Mesendoderm (in vitro differentiated cells): ENCODE measurements at regions not wholly inside any gene's neighbourhood (a gene's known extent, or its start where the extent isn't known, plus 50 kb on each side); places are given as distances from the start of the nearest gene placed in this dataset.

Source experiments
- DNase-seq: peaks from one replicate; pipeline ENCODE4 v3.0.0; 2013
- H2AK5ac ChIP-seq: 2 replicates; pipeline ENCODE4 v1.6.1; 2013; ENCODE audit warnings: low read length, inconsistent platforms
- H2BK120ac ChIP-seq: 2 replicates; pipeline ENCODE4 v1.6.1; 2013; ENCODE audit warnings: low read depth, mild to moderate bottlenecking, low read length, moderate library complexity, mixed read lengths
- H2BK15ac ChIP-seq: replicated peaks from 2 replicates; pipeline ENCODE4 v1.6.1; 2013; ENCODE audit warnings: low read depth, mild to moderate bottlenecking, moderate library complexity
- H2BK5ac ChIP-seq: 2 replicates; pipeline ENCODE4 v1.6.1; 2013; ENCODE audit warnings: low read length, inconsistent platforms
- H3K18ac ChIP-seq: 2 replicates; pipeline ENCODE4 v1.6.1; 2013; ENCODE audit warnings: mild to moderate bottlenecking, low read length, mixed read lengths
- H3K23ac ChIP-seq: one replicate; pipeline ENCODE4 v1.6.1; 2013; ENCODE audit warnings: low read length
- H3K27ac ChIP-seq: 2 replicates; pipeline ENCODE4 v1.5.1; 2013; ENCODE audit warnings: low read depth, mild to moderate bottlenecking, inconsistent platforms, low read length, moderate library complexity
- H3K27me3 ChIP-seq: 2 replicates; pipeline ENCODE4 v1.6.1; 2013; ENCODE audit warnings: low read length, control low read depth, mild to moderate bottlenecking, inconsistent platforms; ENCODE audit not compliant: insufficient read depth, poor library complexity
- H3K36me3 ChIP-seq: 2 replicates; pipeline ENCODE4 v1.6.1; 2013; ENCODE audit warnings: low read length, inconsistent platforms; ENCODE audit not compliant: control insufficient read depth, insufficient read depth
- H3K4ac ChIP-seq: one replicate; pipeline ENCODE4 v1.6.1; 2013; ENCODE audit warnings: low read depth, mild to moderate bottlenecking, low read length, moderate library complexity
- H3K4me1 ChIP-seq: 2 replicates; pipeline ENCODE4 v1.6.1; 2013; ENCODE audit warnings: low read depth, low read length, inconsistent platforms; ENCODE audit not compliant: control insufficient read depth
- H3K4me2 ChIP-seq: 2 replicates; pipeline ENCODE4 v1.6.1; 2013; ENCODE audit warnings: low read length
- H3K4me3 ChIP-seq: 2 replicates; pipeline ENCODE4 v1.5.1; 2013; ENCODE audit warnings: mild to moderate bottlenecking, low read length
- H3K56ac ChIP-seq: one replicate; pipeline ENCODE4 v1.6.1; 2013; ENCODE audit warnings: low read length
- H3K79me1 ChIP-seq: 2 replicates; pipeline ENCODE4 v1.6.1; 2013; ENCODE audit warnings: low read length, inconsistent platforms
- H3K79me2 ChIP-seq: 2 replicates; pipeline ENCODE4 v1.6.1; 2013; ENCODE audit warnings: mild to moderate bottlenecking, low read length; ENCODE audit not compliant: control insufficient read depth, insufficient read depth
- H3K9ac ChIP-seq: 2 replicates; pipeline ENCODE4 v1.6.1; 2013; ENCODE audit warnings: low read length, inconsistent platforms
- H4K5ac ChIP-seq: one replicate; pipeline ENCODE4 v1.6.1; 2013; ENCODE audit warnings: low read length
- H4K8ac ChIP-seq: one replicate; pipeline ENCODE4 v1.6.1; 2013; ENCODE audit warnings: low read depth, mild to moderate bottlenecking, control low read depth, low read length, moderate library complexity
- WGBS: extraction: QIAGEN DNeasy Blood & Tissue Kit; methylation state at CpG from one replicate; pipeline ENCODE4 v1.1.7; 2013; ENCODE audit warnings: low lambda C conversion rate, missing lambda C conversion rate; ENCODE audit not compliant: insufficient coverage; ENCODE audit errors: extremely low coverage; 5-methylcytosine and 5-hydroxymethylcytosine counted together

GRCh38 chr20:60764771-60765170, 487.3 kb upstream of the CDH4 start:
- Histone ChIP-seq H2BK5ac (no peak overlapping the region), H3K56ac (no peak overlapping the region), H2BK15ac (no peak overlapping the region), H3K27me3 (no peaks in the 10 kb centered on the region), H2BK120ac (no peak overlapping the region), H3K79me2 (no peaks in the 10 kb centered on the region), H3K4me2 (no peak overlapping the region), H3K36me3 (no peaks in the 10 kb centered on the region), H3K18ac (no peak overlapping the region), H3K4me3 (no peak overlapping the region), H3K4me1 (no peaks in the 10 kb centered on the region), H2AK5ac (no peak overlapping the region), H3K4ac (no peak overlapping the region), H4K5ac (no peak overlapping the region), H3K79me1 (no peaks in the 10 kb centered on the region), H4K8ac (no peak overlapping the region), H3K27ac (no peak overlapping the region), H3K23ac (no peak overlapping the region), H3K9ac (no peak overlapping the region)
- WGBS: no CpG with 5 or more reads among the region's 9 CpGs
- DNase-seq: no peak

GRCh38 chr20:60765821-60766403, 486.1 kb upstream of the CDH4 start:
- no peak overlapping the region for H4K8ac ChIP-seq
- H3K27me3 ChIP-seq: no peaks in the 10 kb centered on the region
- no peak overlapping the region for H4K5ac ChIP-seq
- H3K4me1 ChIP-seq: no peaks in the 10 kb centered on the region
- H2BK120ac ChIP-seq: no peak overlapping the region
- no peak for DNase-seq
- no peak overlapping the region for H3K9ac ChIP-seq
- WGBS: no CpG with 5 or more reads among the region's 10 CpGs
- H3K4me2 ChIP-seq: no peak overlapping the region
- H3K18ac ChIP-seq: no peak overlapping the region
- no peak overlapping the region for H3K27ac ChIP-seq
- H3K79me2 ChIP-seq: no peaks in the 10 kb centered on the region
- H3K4ac ChIP-seq: no peak overlapping the region
- H3K36me3 ChIP-seq: no peaks in the 10 kb centered on the region
- H3K79me1 ChIP-seq: no peaks in the 10 kb centered on the region
- no peak overlapping the region for H3K23ac ChIP-seq
- H3K4me3 ChIP-seq: no peak overlapping the region
- H2AK5ac ChIP-seq: no peak overlapping the region
- no peak overlapping the region for H2BK15ac ChIP-seq
- no peak overlapping the region for H2BK5ac ChIP-seq
- no peak overlapping the region for H3K56ac ChIP-seq

GRCh38 chr20:60768216-60768615, 483.8 kb upstream of the CDH4 start:
- no peaks in the 10 kb centered on the region for H3K79me1 ChIP-seq
- no peak overlapping the region for H3K4me3 ChIP-seq
- no peak overlapping the region for H2BK15ac ChIP-seq
- H3K36me3 ChIP-seq: no peaks in the 10 kb centered on the region
- DNase-seq: no peak
- H2BK120ac ChIP-seq: no peak overlapping the region
- no peak overlapping the region for H3K4ac ChIP-seq
- no peak overlapping the region for H2AK5ac ChIP-seq
- no peaks in the 10 kb centered on the region for H3K79me2 ChIP-seq
- no CpG with 5 or more reads among the region's 1 CpG for WGBS
- H4K8ac ChIP-seq: no peak overlapping the region
- no peak overlapping the region for H3K56ac ChIP-seq
- H3K4me1 ChIP-seq: no peaks in the 10 kb centered on the region
- no peak overlapping the region for H3K27ac ChIP-seq
- H3K18ac ChIP-seq: no peak overlapping the region
- no peak overlapping the region for H3K23ac ChIP-seq
- no peak overlapping the region for H2BK5ac ChIP-seq
- H3K9ac ChIP-seq: no peak overlapping the region
- no peak overlapping the region for H4K5ac ChIP-seq
- H3K4me2 ChIP-seq: no peak overlapping the region
- H3K27me3 ChIP-seq: no peaks in the 10 kb centered on the region

GRCh38 chr20:60780388-60781025, 471.6 kb upstream of the CDH4 start:
- Histone ChIP-seq H3K4me2 (no peak overlapping the region), H3K79me1 (no peaks in the 10 kb centered on the region), H3K36me3 (no peaks in the 10 kb centered on the region), H2BK15ac (no peak overlapping the region), H2BK120ac (no peak overlapping the region), H3K4ac (no peak overlapping the region), H3K56ac (no peak overlapping the region), H3K27me3 (no peaks in the 10 kb centered on the region), H3K4me1 (no peaks in the 10 kb centered on the region), H4K8ac (no peak overlapping the region), H3K4me3 (no peak overlapping the region), H3K18ac (no peak overlapping the region), H2BK5ac (no peak overlapping the region), H3K23ac (no peak overlapping the region), H3K9ac (no peak overlapping the region), H3K27ac (no peak overlapping the region), H3K79me2 (no peaks in the 10 kb centered on the region), H4K5ac (no peak overlapping the region), H2AK5ac (no peak overlapping the region)
- no peak for DNase-seq
- no CpG with 5 or more reads among the region's 6 CpGs for WGBS

DNA sequence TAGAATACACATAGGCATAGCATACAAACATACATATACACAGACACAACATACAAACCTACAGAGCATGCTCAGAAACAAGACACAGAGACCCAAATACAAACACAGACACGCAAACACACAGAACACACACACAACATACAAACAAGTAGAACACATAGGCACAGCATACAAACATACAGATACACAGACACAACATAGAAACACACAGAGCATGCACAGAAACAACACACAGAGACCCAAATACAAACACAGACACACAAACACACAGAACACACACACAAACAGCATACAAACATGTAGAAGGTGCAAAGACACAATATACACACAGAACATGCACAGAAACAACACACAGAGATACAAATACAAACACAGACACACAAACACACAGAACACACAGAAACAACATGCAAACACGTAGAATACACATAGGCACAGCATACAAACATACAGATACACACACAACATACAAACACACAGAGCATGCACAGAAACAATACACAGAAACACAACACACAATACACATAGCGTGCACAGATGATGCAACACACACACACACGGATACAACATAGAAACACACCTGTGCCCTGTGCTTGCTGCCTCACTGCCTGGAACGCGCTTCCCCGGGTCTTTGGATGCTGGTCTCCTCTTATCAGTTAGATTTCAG, 469.0 kb upstream of the CDH4 start:
- H2AK5ac ChIP-seq: no peak overlapping the region
- no peak overlapping the region for H3K4ac ChIP-seq
- DNase-seq: no peak
- no peaks in the 10 kb centered on the region for H3K27me3 ChIP-seq
- H4K8ac ChIP-seq: no peak overlapping the region
- no peak overlapping the region for H2BK120ac ChIP-seq
- H3K27ac ChIP-seq: no peak overlapping the region
- H3K4me3 ChIP-seq: no peak overlapping the region
- no peak overlapping the region for H2BK15ac ChIP-seq
- no peak overlapping the region for H2BK5ac ChIP-seq
- H3K36me3 ChIP-seq: no peaks in the 10 kb centered on the region
- H3K56ac ChIP-seq: no peak overlapping the region
- no peaks in the 10 kb centered on the region for H3K4me1 ChIP-seq
- no peak overlapping the region for H4K5ac ChIP-seq
- H3K9ac ChIP-seq: no peak overlapping the region
- no peaks in the 10 kb centered on the region for H3K79me2 ChIP-seq
- no peaks in the 10 kb centered on the region for H3K79me1 ChIP-seq
- no peak overlapping the region for H3K4me2 ChIP-seq
- no peak overlapping the region for H3K18ac ChIP-seq
- no CpG with 5 or more reads among the region's 7 CpGs for WGBS
- H3K23ac ChIP-seq: no peak overlapping the region
